ENCODE measurements at regions not wholly inside any gene's neighbourhood (a gene's known extent, or its start where the extent isn't known, plus 50 kb on each side); places are given as distances from the start of the nearest gene placed in this dataset.

DNA sequence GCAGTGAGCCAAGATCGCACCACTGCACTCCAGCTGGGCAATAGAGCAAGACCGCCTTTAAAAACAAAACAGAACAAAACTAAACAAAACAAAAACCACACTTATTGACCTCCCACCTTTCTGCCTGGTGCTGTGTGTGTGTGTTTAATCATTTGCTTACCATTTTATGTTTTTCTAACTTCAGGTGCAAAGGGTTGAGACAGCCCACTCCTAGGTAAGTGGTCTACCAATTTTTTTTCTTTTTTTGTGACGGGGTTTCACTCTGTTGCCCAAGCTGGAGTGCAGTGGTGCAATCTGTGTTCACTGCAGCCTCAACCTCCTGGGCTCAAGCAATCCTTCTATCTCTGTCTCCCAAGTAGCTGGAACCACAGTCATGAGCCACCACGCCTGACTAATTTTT, 65.8 kb downstream of the SALL1 start:
- no peak for DNase-seq

DNA sequence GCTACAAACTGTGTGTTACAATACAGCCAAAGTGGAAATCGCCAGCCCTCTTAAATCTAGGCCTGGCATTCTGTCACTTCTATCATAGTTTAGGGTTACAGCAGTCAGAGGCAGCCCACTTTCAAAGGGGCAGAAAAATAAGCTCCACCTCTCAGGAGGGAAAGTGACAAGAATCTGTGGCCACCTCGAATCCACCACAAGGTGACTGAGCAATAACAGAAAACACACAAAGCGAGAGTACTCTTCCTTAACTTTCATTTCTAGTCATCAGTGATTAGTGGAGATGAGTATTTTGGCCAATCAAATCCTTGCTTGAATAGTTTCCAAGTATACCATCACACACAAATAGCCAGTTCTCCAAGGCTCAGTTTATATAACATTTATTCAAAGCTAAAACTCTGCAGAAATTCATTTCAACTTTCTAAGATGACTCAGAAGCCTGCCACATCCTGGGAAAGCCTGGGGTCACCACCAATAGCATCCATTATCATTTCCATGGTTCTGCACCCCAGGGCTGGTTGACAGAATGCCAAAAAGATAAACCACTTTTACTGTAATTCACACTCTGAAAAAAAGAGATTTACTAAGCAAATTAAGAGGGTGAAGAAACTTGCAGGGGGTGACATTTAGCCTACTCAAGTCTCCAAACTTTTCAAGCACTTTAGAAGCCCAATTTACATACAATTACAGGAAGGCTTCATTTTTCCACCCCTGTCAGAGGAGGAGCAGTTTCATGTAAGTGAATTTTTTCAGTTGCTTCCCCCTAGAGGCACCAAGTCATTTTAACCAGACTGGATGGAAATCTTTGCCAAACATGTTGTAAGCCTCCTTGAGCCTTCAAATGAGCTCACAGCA, 66.8 kb downstream of the SALL1 start:
- DNase-seq = no peak

DNA sequence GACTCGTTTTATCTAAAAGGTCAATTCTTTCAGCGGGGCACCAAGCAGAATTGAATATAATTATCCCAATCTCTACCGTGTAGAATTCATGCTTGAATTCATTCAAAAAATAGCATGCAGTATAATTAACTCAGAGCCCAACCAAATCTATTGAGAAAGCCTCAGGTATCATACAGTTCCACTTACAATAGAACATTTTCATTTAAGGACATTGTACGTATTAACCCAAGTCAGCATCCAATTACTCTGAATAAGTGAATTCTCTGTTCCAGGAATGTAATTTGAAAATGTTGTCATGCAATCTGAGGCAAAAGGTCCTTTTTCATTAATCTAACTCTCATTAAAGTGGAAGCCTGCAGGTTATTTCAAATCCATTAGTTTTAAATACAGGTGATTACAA, 78.5 kb downstream of the SALL1 start:
- no peak for DNase-seq

- DNase-seq = no peak
Observed at GRCh38 chr16:51071326-51071725, 79.7 kb downstream of the SALL1 start.

DNA sequence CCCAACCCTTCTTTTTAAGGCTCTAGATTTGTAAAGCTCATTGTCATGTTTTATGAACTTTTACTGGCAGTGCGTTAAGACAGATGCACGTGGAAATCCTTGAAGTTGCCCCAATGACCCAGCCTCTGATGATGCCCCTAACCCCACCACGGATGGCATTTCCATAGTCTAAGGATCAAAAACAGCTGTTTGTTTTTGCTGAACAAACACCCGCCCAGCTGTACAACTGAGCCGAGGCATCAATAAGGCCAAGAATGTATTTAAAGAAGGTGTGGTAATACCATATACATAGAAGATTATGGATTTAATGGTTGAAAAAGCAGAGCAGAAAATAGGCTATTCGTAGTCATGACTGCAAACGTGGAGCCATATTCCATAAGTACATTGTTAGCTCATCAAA, 83.7 kb downstream of the SALL1 start:
- no peak for DNase-seq

DNA sequence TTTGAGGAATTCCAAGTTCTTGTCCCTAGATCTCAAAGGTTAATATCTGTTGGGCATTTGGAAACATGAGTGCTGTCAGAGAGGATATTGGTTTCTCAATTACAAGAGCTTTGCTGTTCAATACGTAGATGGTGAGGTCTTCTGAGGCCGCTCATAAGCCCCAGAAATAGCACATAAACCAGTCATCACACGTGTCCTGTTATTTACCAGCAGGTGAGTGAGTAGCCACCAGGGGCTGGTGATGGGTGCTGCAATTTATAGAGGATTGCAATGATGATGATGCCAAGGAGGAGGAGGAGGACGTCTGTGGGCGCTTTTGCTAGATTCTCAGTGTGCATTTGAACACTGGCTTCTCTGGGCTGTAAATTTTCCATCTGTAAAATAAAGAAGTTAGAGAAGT, 89.0 kb downstream of the SALL1 start:
- no peak for DNase-seq

- no peak for DNase-seq
Observed at GRCh38 chr16:51061328-51061727, 89.7 kb downstream of the SALL1 start.

- no peak for DNase-seq
Observed at GRCh38 chr16:51057969-51058337, 93.1 kb downstream of the SALL1 start.

- no peak for DNase-seq
Observed at GRCh38 chr16:51057102-51057793, 93.8 kb downstream of the SALL1 start.

DNA sequence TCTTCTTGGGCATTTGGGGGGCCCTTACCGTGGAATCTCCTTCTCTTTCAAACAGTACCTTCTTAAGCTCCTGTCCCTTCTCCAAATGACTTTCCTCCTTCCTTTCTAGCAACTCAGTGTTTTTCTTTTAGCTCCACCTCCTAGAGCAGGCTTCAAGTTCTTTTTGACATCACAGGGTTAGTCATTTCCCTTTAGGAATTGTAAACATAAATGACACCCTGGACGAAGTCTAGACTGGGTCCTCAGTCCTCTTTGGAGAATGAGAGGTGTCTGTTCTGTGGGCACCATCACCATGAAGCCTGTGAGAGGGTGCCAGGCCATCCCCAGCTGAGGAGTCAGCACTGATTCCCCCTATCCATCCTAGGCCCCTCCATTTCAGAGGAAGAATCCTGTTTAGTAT, 94.7 kb downstream of the SALL1 start:
- no peak for DNase-seq

GRCh38 chr16:51055434-51055833, 95.6 kb downstream of the SALL1 start:
- DNase-seq = no peak

DNA sequence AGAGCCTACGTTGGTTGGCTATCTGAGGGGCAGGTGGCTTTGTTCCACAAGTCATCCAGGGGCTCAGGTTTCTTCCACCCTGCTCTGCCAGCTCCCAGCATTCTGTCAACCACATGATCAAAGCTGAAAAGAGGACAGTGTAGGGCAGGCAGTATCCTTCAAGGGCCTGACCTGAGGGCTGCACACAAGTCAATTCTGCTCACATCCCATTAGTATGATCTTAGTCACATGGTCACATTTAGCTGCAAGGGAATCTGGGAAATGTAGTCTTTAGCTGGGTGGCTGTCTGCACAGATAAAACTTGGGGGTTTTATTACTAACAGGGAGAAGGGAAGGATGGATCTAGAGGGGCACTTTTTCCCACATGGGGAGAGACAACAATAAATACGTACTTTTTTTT, 97.3 kb downstream of the SALL1 start:
- DNase-seq = no peak

DNA sequence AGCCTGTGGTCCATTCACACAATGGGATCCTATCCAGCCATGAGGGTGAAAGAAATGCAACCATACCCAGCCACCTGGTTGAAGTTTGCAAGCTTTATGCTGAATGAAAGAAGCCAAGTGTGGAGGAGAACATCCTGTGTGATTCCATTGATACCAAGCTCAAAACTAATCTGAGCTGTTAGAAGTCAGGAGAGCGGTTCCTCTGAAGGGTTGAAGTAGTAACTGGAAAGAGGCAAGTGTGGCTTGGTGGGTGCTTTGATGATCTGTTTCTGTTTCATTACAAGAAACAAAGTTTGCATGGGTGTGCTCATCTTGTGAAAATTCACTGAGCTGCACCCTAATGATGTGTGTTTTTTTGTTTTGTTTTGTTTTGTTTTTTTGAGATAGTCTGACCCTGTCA, 99.4 kb downstream of the SALL1 start:
- no peak for DNase-seq

DNA sequence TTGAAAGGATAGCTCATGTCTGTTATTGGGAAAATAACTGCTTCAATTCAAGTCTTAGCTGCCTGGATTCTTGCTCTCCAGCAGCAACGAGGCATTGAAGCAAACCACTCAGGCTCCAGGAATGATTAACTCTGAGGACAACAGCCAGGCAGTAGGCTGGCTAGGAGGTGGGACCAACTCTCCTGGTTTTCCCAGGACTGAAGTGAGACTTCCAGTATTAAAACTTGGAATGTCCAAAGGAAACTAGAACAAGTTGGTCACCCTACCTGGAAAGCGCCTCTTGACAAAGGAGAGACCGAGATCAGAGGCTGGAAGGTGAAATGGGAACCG, 100.7 kb downstream of the SALL1 start:
- no peak for DNase-seq

DNA sequence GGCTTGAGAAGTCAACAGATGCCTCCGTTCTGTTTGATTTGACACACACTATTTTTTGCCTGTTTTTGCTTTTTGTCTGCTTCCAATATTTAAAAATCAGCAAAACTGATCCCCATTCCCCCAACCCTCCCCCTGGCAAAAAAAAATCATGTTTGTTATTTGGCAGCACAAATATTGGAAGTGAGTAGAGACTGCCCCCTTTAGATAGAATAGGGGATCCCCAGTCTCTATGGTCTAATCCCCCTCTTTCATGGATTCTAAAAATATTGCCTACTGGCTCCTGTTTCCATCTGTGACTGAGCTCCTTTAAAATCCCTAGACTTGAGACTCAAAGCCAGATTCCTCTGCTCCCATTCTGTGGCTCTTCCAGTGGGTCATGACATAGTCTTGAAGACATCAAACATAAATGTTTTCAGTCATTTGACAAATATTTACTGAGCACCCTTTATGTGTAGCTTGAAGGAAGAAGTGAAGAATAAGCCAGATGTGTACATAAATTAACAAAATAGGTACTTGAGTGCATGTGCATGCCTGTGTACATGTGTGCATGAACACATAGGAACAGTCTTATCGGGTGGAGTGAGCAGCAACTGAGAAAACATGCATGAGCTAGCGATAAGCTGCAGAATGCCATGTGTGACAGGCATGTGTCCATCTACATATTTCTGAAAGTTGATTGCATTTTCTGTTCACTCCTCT, 101.2 kb downstream of the SALL1 start:
- DNase-seq = no peak

- DNase-seq = no peak
Observed at GRCh38 chr16:51049276-51049675, 101.8 kb downstream of the SALL1 start.

- no peak for DNase-seq
Observed at GRCh38 chr16:51048544-51048943, 102.5 kb downstream of the SALL1 start.

- no peak for DNase-seq
Observed at GRCh38 chr16:51045794-51046193, 105.3 kb downstream of the SALL1 start.

DNA sequence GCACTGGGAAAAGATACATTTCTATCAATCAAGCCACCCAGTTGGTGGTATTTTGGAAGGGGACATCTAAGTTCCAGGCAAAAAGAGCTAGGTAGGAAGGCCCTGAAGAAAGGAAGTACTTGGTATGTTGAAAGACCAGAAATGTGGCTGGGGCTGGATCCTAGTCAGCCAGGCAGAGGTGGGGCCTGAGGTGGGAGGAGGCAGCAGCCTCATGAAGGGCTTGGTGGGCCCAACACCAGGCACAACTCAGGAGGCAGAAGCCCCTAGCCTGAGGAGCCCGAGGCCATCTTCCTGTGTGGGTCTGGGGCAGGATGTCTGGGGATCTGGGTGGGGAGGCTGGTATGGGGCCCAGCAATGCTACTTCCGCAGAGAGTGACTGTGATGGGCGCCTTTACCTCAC, 105.9 kb downstream of the SALL1 start:
- no peak for DNase-seq

DNA sequence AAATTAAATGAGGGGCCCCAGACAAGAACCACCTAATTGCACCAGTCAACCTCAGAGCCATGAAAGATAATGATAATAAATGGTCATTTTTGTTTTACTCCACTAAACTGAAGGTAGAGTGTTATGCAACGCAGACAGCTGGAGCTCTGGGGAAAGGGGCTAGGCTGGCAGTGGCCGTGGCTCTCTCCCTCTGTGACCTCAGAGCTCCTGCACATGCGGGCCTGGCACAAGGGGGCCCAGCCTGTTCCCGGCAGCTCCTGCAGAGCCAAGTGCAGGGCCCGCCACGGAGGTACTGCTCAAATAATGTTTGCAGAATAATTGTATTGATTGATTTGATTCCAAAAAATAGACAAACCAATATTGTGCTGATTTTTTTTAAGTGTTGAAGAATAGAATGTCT, 109.5 kb downstream of the SALL1 start:
- DNase-seq = no peak

DNA sequence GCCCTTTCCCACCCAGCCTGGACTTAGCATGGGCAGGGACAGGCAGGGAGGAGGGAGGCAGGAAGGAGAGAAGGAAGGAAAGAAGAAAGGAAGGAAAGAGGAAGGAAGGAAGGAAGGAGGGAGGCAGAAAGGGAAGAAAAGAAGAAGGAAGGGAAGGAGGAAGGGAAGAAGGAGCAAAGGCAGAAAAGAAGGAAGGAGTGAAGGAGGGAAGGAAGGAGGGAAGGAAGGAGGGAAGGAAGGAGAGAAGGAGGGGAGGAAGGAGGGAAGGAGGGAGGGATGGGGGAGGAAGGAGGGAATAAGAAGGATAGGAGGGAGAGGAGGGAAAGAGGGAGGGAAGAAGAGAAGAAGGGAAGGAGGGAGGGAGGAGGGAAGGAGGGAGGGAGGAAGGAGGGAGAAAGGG, 110.4 kb downstream of the SALL1 start:
- no peak for DNase-seq

DNA sequence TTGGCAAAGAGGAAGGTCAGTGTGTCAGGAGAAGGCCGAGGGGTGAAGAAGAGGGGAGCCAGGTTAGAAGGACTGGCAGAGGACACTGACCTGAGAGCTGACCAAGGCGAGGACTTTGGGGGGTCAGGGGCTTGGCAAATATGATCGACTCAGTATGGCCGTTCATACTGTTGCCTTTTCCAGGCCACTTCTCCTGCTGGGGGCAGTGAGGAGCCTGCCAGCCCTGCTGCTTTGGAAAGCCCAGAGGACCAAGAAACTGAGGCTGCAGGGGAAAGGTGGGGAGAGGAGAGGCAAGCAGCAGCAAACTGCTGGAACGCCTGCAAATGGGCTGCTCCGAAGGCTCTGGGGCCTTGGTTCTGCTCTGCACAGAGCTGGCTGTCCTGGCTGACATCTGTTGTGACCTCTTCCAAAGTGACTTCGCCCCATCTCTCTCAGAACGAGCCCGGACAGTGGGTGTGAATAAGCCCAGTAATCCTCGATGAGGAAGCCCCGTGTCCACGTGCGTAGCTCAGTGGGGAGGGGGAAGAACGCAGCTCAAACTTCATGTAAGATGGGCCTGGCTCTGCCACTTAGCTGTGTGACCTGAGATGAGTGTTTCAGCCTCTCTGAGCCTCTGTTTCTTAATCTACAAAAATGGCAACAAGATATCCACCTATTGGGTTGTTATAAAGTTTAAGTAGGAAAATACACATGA, 111.3 kb downstream of the SALL1 start:
- DNase-seq = no peak

DNA sequence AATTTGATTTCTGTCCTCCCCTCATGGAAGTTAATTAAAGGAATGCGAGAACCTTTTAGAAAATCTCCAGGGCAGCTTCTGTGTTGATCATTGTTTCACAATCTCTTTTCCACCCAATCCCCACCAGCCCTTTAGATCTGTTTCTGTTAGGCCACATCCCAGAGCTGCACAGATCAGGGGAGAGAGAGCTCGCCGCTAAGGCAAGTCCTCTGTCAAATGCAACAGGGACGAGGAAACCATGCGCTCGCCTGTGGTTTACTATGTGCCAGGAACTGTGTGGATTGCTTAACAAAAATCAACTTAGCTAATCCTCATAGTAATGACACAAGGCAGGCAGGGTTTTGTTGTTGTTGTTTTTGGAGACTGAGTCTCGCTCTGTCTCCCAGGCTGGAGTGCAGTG, 115.4 kb downstream of the SALL1 start:
- no peak for DNase-seq

GRCh38 chr16:51035110-51035498, 116.0 kb downstream of the SALL1 start:
- peak; percentile 53 for DNase-seq

Measured in right hindlimb (tissue), 1 donor.